ENCODE measurements at regions not wholly inside any gene's neighbourhood (a gene's known extent, or its start where the extent isn't known, plus 50 kb on each side); places are given as distances from the start of the nearest gene placed in this dataset.
A peak's percentile ranks its signal among the peaks of the same experiment; 100 is the strongest.

- H4K20me1 ChIP-seq (ENCODE audit: insufficient read depth, low read length), result no peaks in the 10 kb centered on the region
- H3K9me3 ChIP-seq (ENCODE audit: low read length), result no peaks in the 10 kb centered on the region
- no peaks in the 10 kb centered on the region for H3F3A ChIP-seq (ENCODE audit: insufficient read depth, low read length)
- TF ChIP-seq EZH2 (IDR thresholded peaks at IDR 0.05; ENCODE audit: borderline replicate concordance, low read length), result no peak
- TF ChIP-seq CTCF (IDR thresholded peaks at IDR 0.05; ENCODE audit: low read length), result no peak
- H3K27me3 ChIP-seq (ENCODE audit: insufficient read depth, low read length), result no peaks in the 10 kb centered on the region
- H3K9ac ChIP-seq (ENCODE audit: low read length), result no peak overlapping the region
- no peak overlapping the region for H3K4me3 ChIP-seq (ENCODE audit: low read depth, low read length, poor library complexity, severe bottlenecking)
- H2AFZ ChIP-seq (ENCODE audit: low read length), result no peak overlapping the region
- no peak overlapping the region for H3K4me2 ChIP-seq (ENCODE audit: low read length)
- H3K4me1 ChIP-seq (ENCODE audit: insufficient read depth, low read length, severe bottlenecking), result no peaks in the 10 kb centered on the region
- H3K27ac ChIP-seq (ENCODE audit: low read depth, low read length, poor library complexity, severe bottlenecking), result no peak overlapping the region
- H3K79me2 ChIP-seq (ENCODE audit: insufficient read depth, low read length), result no peaks in the 10 kb centered on the region
- no peaks in the 10 kb centered on the region for H3K36me3 ChIP-seq (ENCODE audit: insufficient read depth, low read length)
- H3K9me2 ChIP-seq (ENCODE audit: low read depth, low read length), result no peaks in the 10 kb centered on the region
These were observed 154.0 kb downstream of the KCNA5 start for GRCh38 chr12:5197656-5198055.

- no peaks in the 10 kb centered on the region for H3F3A ChIP-seq (ENCODE audit: insufficient read depth, low read length)
- H3K27ac ChIP-seq (ENCODE audit: low read depth, low read length, poor library complexity, severe bottlenecking), result no peak overlapping the region
- H3K79me2 ChIP-seq (ENCODE audit: insufficient read depth, low read length), result no peaks in the 10 kb centered on the region
- H3K4me1 ChIP-seq (ENCODE audit: insufficient read depth, low read length, severe bottlenecking), result no peaks in the 10 kb centered on the region
- no peak for TF ChIP-seq EZH2 (IDR thresholded peaks at IDR 0.05; ENCODE audit: borderline replicate concordance, low read length)
- peak; percentile 90 for TF ChIP-seq CTCF (IDR thresholded peaks at IDR 0.05; ENCODE audit: low read length)
- no peak overlapping the region for H3K4me2 ChIP-seq (ENCODE audit: low read length)
- H3K4me3 ChIP-seq (ENCODE audit: low read depth, low read length, poor library complexity, severe bottlenecking), result no peak overlapping the region
- no peaks in the 10 kb centered on the region for H3K27me3 ChIP-seq (ENCODE audit: insufficient read depth, low read length)
- H3K36me3 ChIP-seq (ENCODE audit: insufficient read depth, low read length), result no peaks in the 10 kb centered on the region
- H4K20me1 ChIP-seq (ENCODE audit: insufficient read depth, low read length), result no peaks in the 10 kb centered on the region
- H3K9ac ChIP-seq (ENCODE audit: low read length), result no peak overlapping the region
- H2AFZ ChIP-seq (ENCODE audit: low read length), result no peak overlapping the region
- H3K9me3 ChIP-seq (ENCODE audit: low read length), result no peaks in the 10 kb centered on the region
- H3K9me2 ChIP-seq (ENCODE audit: low read depth, low read length), result no peaks in the 10 kb centered on the region
These were observed 156.8 kb downstream of the KCNA5 start for GRCh38 chr12:5200278-5201087.

GRCh38 chr12:5201554-5202218, 158.0 kb downstream of the KCNA5 start:
- H3K9me3 ChIP-seq (ENCODE audit: low read length), result no peaks in the 10 kb centered on the region
- H3K27me3 ChIP-seq (ENCODE audit: insufficient read depth, low read length), result no peaks in the 10 kb centered on the region
- no peak overlapping the region for H3K4me2 ChIP-seq (ENCODE audit: low read length)
- H3K27ac ChIP-seq (ENCODE audit: low read depth, low read length, poor library complexity, severe bottlenecking), result no peak overlapping the region
- no peaks in the 10 kb centered on the region for H3K4me1 ChIP-seq (ENCODE audit: insufficient read depth, low read length, severe bottlenecking)
- no peak overlapping the region for H3K9ac ChIP-seq (ENCODE audit: low read length)
- no peaks in the 10 kb centered on the region for H4K20me1 ChIP-seq (ENCODE audit: insufficient read depth, low read length)
- no peaks in the 10 kb centered on the region for H3K79me2 ChIP-seq (ENCODE audit: insufficient read depth, low read length)
- H3K4me3 ChIP-seq (ENCODE audit: low read depth, low read length, poor library complexity, severe bottlenecking), result no peak overlapping the region
- TF ChIP-seq EZH2 (IDR thresholded peaks at IDR 0.05; ENCODE audit: borderline replicate concordance, low read length) (no peak), CTCF (IDR thresholded peaks at IDR 0.05; ENCODE audit: low read length) (no peak)
- no peak overlapping the region for H2AFZ ChIP-seq (ENCODE audit: low read length)
- no peaks in the 10 kb centered on the region for H3K9me2 ChIP-seq (ENCODE audit: low read depth, low read length)
- no peaks in the 10 kb centered on the region for H3K36me3 ChIP-seq (ENCODE audit: insufficient read depth, low read length)
- H3F3A ChIP-seq (ENCODE audit: insufficient read depth, low read length), result no peaks in the 10 kb centered on the region
